ENCODE measurements at regions not wholly inside any gene's neighbourhood (a gene's known extent, or its start where the extent isn't known, plus 50 kb on each side); places are given as distances from the start of the nearest gene placed in this dataset.

GRCh38 chr4:36758312-36759178, 477.1 kb downstream of the DTHD1 start:
- intact Hi-C loops (cut with DNase I; ENCODE audit: low total_unique reads), result no loop called here

DNA sequence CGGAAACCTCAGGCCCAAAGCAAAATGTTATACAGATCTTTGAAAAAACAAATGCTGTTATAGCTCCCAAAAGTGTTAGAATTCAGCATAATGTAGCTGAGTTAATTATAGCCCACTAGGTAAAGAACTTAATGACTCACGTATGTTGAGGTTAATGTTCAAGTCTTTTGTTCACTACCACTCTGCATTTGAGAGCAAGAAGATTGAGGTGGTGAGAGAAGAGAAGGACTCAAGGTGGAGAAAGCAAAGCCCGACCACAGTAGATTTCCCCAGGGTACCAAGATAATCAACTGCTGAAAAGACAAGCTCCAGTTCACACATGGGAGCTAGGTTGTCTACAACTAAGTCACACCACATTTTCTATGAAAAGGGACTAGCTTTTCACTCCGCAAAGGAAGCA, 480.2 kb downstream of the DTHD1 start:
- Histone ChIP-seq H3K27ac (no peak overlapping the region), H3K9me3 (no peaks in the 10 kb centered on the region), H3K4me3 (no peak overlapping the region), H3K36me3 (no peaks in the 10 kb centered on the region), H3K4me1 (no peaks in the 10 kb centered on the region), H3K27me3 (no peaks in the 10 kb centered on the region)
- intact Hi-C loops (cut with DNase I; ENCODE audit: low total_unique reads), result loop anchor here (10.0 kb wide), 1 partner anchor 1623 kb away; no protein-coding TSS in a partner anchor
- DNase-seq (ENCODE audit: low spot score in 2 of 2), result no peak
- TF ChIP-seq POLR2A (IDR thresholded peaks at IDR 0.05), result no peak
- TF ChIP-seq POLR2AphosphoS5 (IDR thresholded peaks at IDR 0.05), result no peak
- TF ChIP-seq CTCF (IDR thresholded peaks at IDR 0.05), result no peak

More at GRCh38 chr4:36758312-36759178, 477.1 kb downstream of the DTHD1 start:
- no peak for TF ChIP-seq POLR2AphosphoS5 (IDR thresholded peaks at IDR 0.05)
- TF ChIP-seq POLR2A (IDR thresholded peaks at IDR 0.05), result no peak
- TF ChIP-seq CTCF (IDR thresholded peaks at IDR 0.05), result no peak
- DNase-seq (ENCODE audit: low spot score in 2 of 2), result no peak
- Histone ChIP-seq H3K4me3 (no peak overlapping the region), H3K27ac (no peak overlapping the region), H3K9me3 (no peaks in the 10 kb centered on the region), H3K4me1 (no peaks in the 10 kb centered on the region), H3K36me3 (no peaks in the 10 kb centered on the region), H3K27me3 (no peaks in the 10 kb centered on the region)

DNA sequence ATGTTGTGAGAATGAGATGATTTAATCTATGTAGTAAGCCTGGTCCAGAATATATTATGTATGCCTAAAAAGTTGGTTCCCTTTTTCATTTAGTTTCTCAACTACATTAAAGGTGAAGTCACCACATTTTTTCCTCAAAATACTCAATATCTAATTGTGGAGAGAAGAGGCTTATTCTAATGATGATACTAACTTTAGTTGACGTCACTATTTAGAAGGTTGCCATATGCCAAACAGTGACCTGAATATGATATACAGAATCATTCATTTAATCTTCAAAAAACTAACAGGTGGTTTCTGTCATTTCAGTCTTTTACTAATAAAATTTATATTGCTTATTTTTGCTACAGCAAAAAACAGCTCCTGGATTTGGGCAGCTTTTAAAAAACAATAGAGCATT, 480.7 kb upstream of the NWD2 start:
- DNase-seq (ENCODE audit: low spot score in 2 of 2), result no peak
- H3K9me3 ChIP-seq, result no peaks in the 10 kb centered on the region
- H3K27ac ChIP-seq, result no peak overlapping the region
- intact Hi-C loops (cut with DNase I; ENCODE audit: low total_unique reads), result loop anchor here (10.0 kb wide), 1 partner anchor 1621 kb away; no protein-coding TSS in a partner anchor
- H3K27me3 ChIP-seq, result no peaks in the 10 kb centered on the region
- H3K4me1 ChIP-seq, result no peaks in the 10 kb centered on the region
- H3K4me3 ChIP-seq, result no peak overlapping the region
- TF ChIP-seq POLR2AphosphoS5 (IDR thresholded peaks at IDR 0.05) (no peak), POLR2A (IDR thresholded peaks at IDR 0.05) (no peak), CTCF (IDR thresholded peaks at IDR 0.05) (no peak)
- no peaks in the 10 kb centered on the region for H3K36me3 ChIP-seq

- intact Hi-C loops (cut with DNase I; ENCODE audit: low total_unique reads), result loop anchor here (10.0 kb wide), 1 partner anchor 1617 kb away; no protein-coding TSS in a partner anchor
- no peaks in the 10 kb centered on the region for H3K4me1 ChIP-seq
- H3K27me3 ChIP-seq, result no peaks in the 10 kb centered on the region
- H3K36me3 ChIP-seq, result no peaks in the 10 kb centered on the region
- no peak overlapping the region for H3K27ac ChIP-seq
- no peak for DNase-seq (ENCODE audit: low spot score in 2 of 2)
- TF ChIP-seq POLR2AphosphoS5 (IDR thresholded peaks at IDR 0.05) (no peak), POLR2A (IDR thresholded peaks at IDR 0.05) (no peak), CTCF (IDR thresholded peaks at IDR 0.05) (no peak)
- H3K4me3 ChIP-seq, result no peak overlapping the region
- H3K9me3 ChIP-seq, result no peaks in the 10 kb centered on the region
These were observed 476.9 kb upstream of the NWD2 start for GRCh38 chr4:36767596-36767995.

GRCh38 chr4:36771411-36772153, 473.0 kb upstream of the NWD2 start:
- DNase-seq (ENCODE audit: low spot score in 2 of 2), result no peak
- intact Hi-C loops (cut with DNase I; ENCODE audit: low total_unique reads), result no loop called here
- no peaks in the 10 kb centered on the region for H3K4me1 ChIP-seq
- no peak overlapping the region for H3K27ac ChIP-seq
- H3K4me3 ChIP-seq, result no peak overlapping the region
- H3K9me3 ChIP-seq, result no peaks in the 10 kb centered on the region
- no peaks in the 10 kb centered on the region for H3K36me3 ChIP-seq
- no peaks in the 10 kb centered on the region for H3K27me3 ChIP-seq
- TF ChIP-seq POLR2AphosphoS5 (IDR thresholded peaks at IDR 0.05), result no peak
- TF ChIP-seq CTCF (IDR thresholded peaks at IDR 0.05), result no peak
- TF ChIP-seq POLR2A (IDR thresholded peaks at IDR 0.05), result no peak
